Muscle of arm (tissue), 1 donor: ENCODE measurements at regions not wholly inside any gene's neighbourhood (a gene's known extent, or its start where the extent isn't known, plus 50 kb on each side); places are given as distances from the start of the nearest gene placed in this dataset.
"Not testable (repeated sequence)": the region's sequence is repeated elsewhere in the genome, so short reads cannot be mapped to it uniquely, and the experiment has no call there.

Experiments used
- DNase-seq: peaks from one replicate; pipeline ENCODE4 v3.0.0-alpha.2; 2013

GRCh38 chr2:186381573-186381972, 104.5 kb upstream of the ZC3H15 start:
- no peak for DNase-seq

GRCh38 chr2:186382932-186383331, 103.1 kb upstream of the ZC3H15 start:
- no peak for DNase-seq

- no peak for DNase-seq
Measured at GRCh38 chr2:186384226-186384625, 101.8 kb upstream of the ZC3H15 start.

GRCh38 chr2:186385638-186386201, 100.3 kb upstream of the ZC3H15 start:
- DNase-seq = not testable (repeated sequence)

- no peak for DNase-seq
Measured at GRCh38 chr2:186399082-186399644, 86.9 kb upstream of the ZC3H15 start.

- no peak for DNase-seq
Measured at GRCh38 chr2:186405842-186406241, 80.2 kb upstream of the ZC3H15 start.

- peak; percentile 33 for DNase-seq
Measured at GRCh38 chr2:186407611-186408010, 78.4 kb upstream of the ZC3H15 start.

- DNase-seq = no peak
Measured at GRCh38 chr2:186410802-186411201, 75.3 kb upstream of the ZC3H15 start.

GRCh38 chr2:186422226-186422625, 63.8 kb upstream of the ZC3H15 start:
- peak; percentile 45 for DNase-seq

- DNase-seq = no peak
Measured at GRCh38 chr2:186423481-186423880, 62.6 kb upstream of the ZC3H15 start.

GRCh38 chr2:186424265-186424664, 61.8 kb upstream of the ZC3H15 start:
- no peak for DNase-seq

- DNase-seq = no peak
Measured at GRCh38 chr2:186425576-186425975, 60.5 kb upstream of the ZC3H15 start.

GRCh38 chr2:186426153-186427016, 59.7 kb upstream of the ZC3H15 start:
- DNase-seq = no peak

- not testable (repeated sequence) for DNase-seq
Measured at GRCh38 chr2:186427017-186427350, 59.1 kb upstream of the ZC3H15 start.

GRCh38 chr2:186427970-186428369, 58.1 kb upstream of the ZC3H15 start:
- DNase-seq = no peak

GRCh38 chr2:186429104-186429503, 57.0 kb upstream of the ZC3H15 start:
- DNase-seq = no peak

GRCh38 chr2:186431306-186431705, 54.8 kb upstream of the ZC3H15 start:
- DNase-seq = no peak

- DNase-seq = no peak
Measured at GRCh38 chr2:186433040-186433439, 53.0 kb upstream of the ZC3H15 start.

GRCh38 chr2:186433777-186434432, 52.2 kb upstream of the ZC3H15 start:
- no peak for DNase-seq
